DMS53 treated with DMSO at 0.1 percent for 48 hours (cell line): ENCODE measurements at regions not wholly inside any gene's neighbourhood (a gene's known extent, or its start where the extent isn't known, plus 50 kb on each side); places are given as distances from the start of the nearest gene placed in this dataset.
"Not testable (repeated sequence)": the region's sequence is repeated elsewhere in the genome, so short reads cannot be mapped to it uniquely, and the experiment has no call there.

ENCODE experiments used
- DNase-seq: peaks from one replicate; lab custom pipeline; 2025; ENCODE audit not compliant: unreplicated experiment; lab: John Stamatoyannopoulos, UW

- DNase-seq, result no peak
These were observed 540.3 kb downstream of the XYLT1 start for GRCh38 chr16:16930309-16931000.

GRCh38 chr16:16933861-16934260 is 536.9 kb downstream of the XYLT1 start:
- no peak for DNase-seq

- no peak for DNase-seq
These were observed 536.1 kb downstream of the XYLT1 start for GRCh38 chr16:16934660-16935059.

GRCh38 chr16:16935909-16936308 is 534.9 kb downstream of the XYLT1 start:
- not testable (repeated sequence) for DNase-seq

- DNase-seq, result no peak
These were observed 533.2 kb downstream of the XYLT1 start for GRCh38 chr16:16937576-16937975.

GRCh38 chr16:16938009-16938408 is 532.8 kb downstream of the XYLT1 start:
- DNase-seq, result no peak

- DNase-seq, result no peak
These were observed 531.8 kb downstream of the XYLT1 start for GRCh38 chr16:16938980-16939379.

GRCh38 chr16:16940351-16940750 is 530.4 kb downstream of the XYLT1 start:
- DNase-seq, result no peak

- not testable (repeated sequence) for DNase-seq
These were observed 527.9 kb downstream of the XYLT1 start for GRCh38 chr16:16942849-16943248.

- DNase-seq, result no peak
These were observed 525.6 kb downstream of the XYLT1 start for GRCh38 chr16:16945207-16945606.

- no peak for DNase-seq
These were observed 514.4 kb downstream of the XYLT1 start for GRCh38 chr16:16956376-16956775.

GRCh38 chr16:16960785-16961184 is 510.0 kb downstream of the XYLT1 start:
- no peak for DNase-seq

GRCh38 chr16:16966439-16966838 is 504.3 kb downstream of the XYLT1 start:
- no peak for DNase-seq

GRCh38 chr16:16971042-16971441 is 499.7 kb downstream of the XYLT1 start:
- DNase-seq, result no peak

- DNase-seq, result no peak
These were observed 497.9 kb downstream of the XYLT1 start for GRCh38 chr16:16972831-16973230.

GRCh38 chr16:16973707-16974591 is 496.8 kb downstream of the XYLT1 start:
- no peak for DNase-seq

GRCh38 chr16:16982614-16983013 is 488.1 kb downstream of the XYLT1 start:
- no peak for DNase-seq

- DNase-seq, result no peak
These were observed 487.2 kb downstream of the XYLT1 start for GRCh38 chr16:16983582-16983981.

- DNase-seq, result not testable (repeated sequence)
These were observed 486.7 kb downstream of the XYLT1 start for GRCh38 chr16:16984091-16984490.

GRCh38 chr16:16985707-16986106 is 485.1 kb downstream of the XYLT1 start:
- no peak for DNase-seq

- no peak for DNase-seq
These were observed 481.8 kb downstream of the XYLT1 start for GRCh38 chr16:16988963-16989362.

GRCh38 chr16:16989368-16989767 is 481.4 kb downstream of the XYLT1 start:
- DNase-seq, result no peak
